WTC11 (cell line): ENCODE measurements at regions not wholly inside any gene's neighbourhood (a gene's known extent, or its start where the extent isn't known, plus 50 kb on each side); places are given as distances from the start of the nearest gene placed in this dataset.

Experiments
- ATAC-seq: fragments of 200-7000 bp; cut with Tn5 transposase; 2 replicates; pipeline ENCODE4 v1.10.0; 2021; ENCODE audit warnings: mild to moderate bottlenecking, moderate library complexity
- CTCF ChIA-PET: fragments of 300-600 bp; sonication (Branson Sonifier 250); formaldehyde crosslinking; loops from one replicate; lab custom pipeline; 2021; ENCODE audit warnings: antibody characterized with exemption; lab: Charles Lee
- POLR2A ChIA-PET: fragments of 350-600 bp; sonication (Branson Sonifier 250); formaldehyde crosslinking; loops from one replicate; lab custom pipeline; 2021; ENCODE audit warnings: antibody characterized with exemption; lab: Charles Lee
- DNase-seq: peaks from one replicate; pipeline ENCODE4 v3.0.0; 2021; ENCODE audit warnings: low spot score
- H3K27ac Mint-ChIP-seq: 2 replicates; pipeline ENCODE4 v1.8.0; 2021; ENCODE audit warnings: mixed read lengths
- H3K27me3 Mint-ChIP-seq: 2 replicates; pipeline ENCODE4 v1.8.0; 2021; ENCODE audit warnings: low read depth, mild to moderate bottlenecking, moderate library complexity, mixed read lengths
- H3K36me3 Mint-ChIP-seq: 2 replicates; pipeline ENCODE4 v1.8.0; 2021; ENCODE audit warnings: mixed read lengths
- H3K4me1 Mint-ChIP-seq: 2 replicates; pipeline ENCODE4 v1.8.0; 2022; ENCODE audit warnings: mixed read lengths
- H3K4me3 Mint-ChIP-seq: 2 replicates; pipeline ENCODE4 v1.8.0; 2021; ENCODE audit warnings: mild to moderate bottlenecking, moderate library complexity, mixed read lengths
- H3K9me3 Mint-ChIP-seq: 2 replicates; pipeline ENCODE4 v1.8.0; 2021; ENCODE audit warnings: mixed read lengths
- CDX4 ChIP-seq: fragments of 250-450 bp; sonication (Bioruptor Pico); IDR thresholded peaks from 2 replicates; pipeline ENCODE4 v1.9.0; 2021; ENCODE audit warnings: moderate library complexity, mild to moderate bottlenecking, inconsistent platforms, borderline replicate concordance
- CREM ChIP-seq: sonication (generic); formaldehyde crosslinking; IDR thresholded peaks from 2 replicates; pipeline ENCODE4 v1.8.1; 2022; ENCODE audit warnings: mild to moderate bottlenecking, missing genetic modification reagents, moderate library complexity
- E2F5 ChIP-seq: sonication (generic); formaldehyde crosslinking; IDR thresholded peaks from 2 replicates; pipeline ENCODE4 v1.8.1; 2022; ENCODE audit warnings: mild to moderate bottlenecking, moderate library complexity, missing genetic modification reagents
- ELF4 ChIP-seq: sonication (generic); formaldehyde crosslinking; IDR thresholded peaks from 2 replicates; pipeline ENCODE4 v1.8.1; 2022; ENCODE audit warnings: low read depth, mild to moderate bottlenecking, moderate library complexity, missing genetic modification reagents
- EMX1 ChIP-seq: fragments of 250-450 bp; sonication (Bioruptor Pico); IDR thresholded peaks from 2 replicates; pipeline ENCODE4 v1.8.0; 2021; ENCODE audit warnings: mild to moderate bottlenecking
- FOXP1 ChIP-seq: sonication (generic); formaldehyde crosslinking; IDR thresholded peaks from 2 replicates; pipeline ENCODE4 v1.8.0; 2022; ENCODE audit warnings: missing genetic modification reagents, mild to moderate bottlenecking, moderate library complexity, borderline replicate concordance
- GABPB1 ChIP-seq: sonication (generic); formaldehyde crosslinking; IDR thresholded peaks from 2 replicates; pipeline ENCODE4 v1.8.1; 2023; ENCODE audit warnings: mild to moderate bottlenecking, missing genetic modification reagents
- JUN ChIP-seq: sonication (generic); formaldehyde crosslinking; IDR thresholded peaks from 2 replicates; pipeline ENCODE4 v1.8.0; 2023; ENCODE audit warnings: mild to moderate bottlenecking, missing genetic modification reagents
- RELA ChIP-seq: sonication (generic); formaldehyde crosslinking; IDR thresholded peaks from 2 replicates; pipeline ENCODE4 v1.8.1; 2022; ENCODE audit warnings: missing genetic modification reagents, mild to moderate bottlenecking, borderline replicate concordance
- TCF7 ChIP-seq: sonication (generic); formaldehyde crosslinking; IDR thresholded peaks from 2 replicates; pipeline ENCODE4 v1.8.0; 2022; ENCODE audit warnings: mild to moderate bottlenecking, low read depth, missing genetic modification reagents, moderate library complexity
- ZNF219 ChIP-seq: sonication (generic); formaldehyde crosslinking; IDR thresholded peaks from 2 replicates; pipeline ENCODE4 v1.8.0; 2023; ENCODE audit warnings: missing genetic modification reagents, mild to moderate bottlenecking, borderline replicate concordance
- ZNF263 ChIP-seq: sonication (generic); formaldehyde crosslinking; IDR thresholded peaks from 2 replicates; pipeline ENCODE4 v1.8.1; 2022; ENCODE audit warnings: low read depth, mild to moderate bottlenecking, moderate library complexity, missing genetic modification reagents
- ZNF396 ChIP-seq: fragments of 250-450 bp; sonication (Bioruptor Pico); IDR thresholded peaks from 2 replicates; pipeline ENCODE4 v1.8.0; 2021; ENCODE audit warnings: mild to moderate bottlenecking, moderate library complexity, borderline replicate concordance
- ZNF512 ChIP-seq: sonication (generic); formaldehyde crosslinking; IDR thresholded peaks from 2 replicates; pipeline ENCODE4 v1.8.1; 2022; ENCODE audit warnings: missing genetic modification reagents, borderline replicate concordance
- TF ChIP-seq, protein P1 (sequence below): sonication (generic); formaldehyde crosslinking; IDR thresholded peaks from 2 replicates; pipeline ENCODE4 v1.8.0; 2022; ENCODE audit warnings: mild to moderate bottlenecking, missing genetic modification reagents
- TF ChIP-seq, protein P2 (sequence below): sonication (generic); formaldehyde crosslinking; IDR thresholded peaks from 2 replicates; pipeline ENCODE4 v1.8.0; 2023; ENCODE audit warnings: mild to moderate bottlenecking, missing genetic modification reagents
- TF ChIP-seq, protein P3 (sequence below): sonication (generic); formaldehyde crosslinking; IDR thresholded peaks from 2 replicates; pipeline ENCODE4 v1.8.1; 2022; ENCODE audit warnings: low read depth, mild to moderate bottlenecking, moderate library complexity, missing genetic modification reagents, borderline replicate concordance
- TF ChIP-seq, protein P4 (sequence below): sonication (generic); formaldehyde crosslinking; IDR thresholded peaks from 2 replicates; pipeline ENCODE4 v1.8.1; 2023; ENCODE audit warnings: mild to moderate bottlenecking, missing genetic modification reagents
- TF ChIP-seq, protein P5 (sequence below): sonication (generic); formaldehyde crosslinking; IDR thresholded peaks from 2 replicates; pipeline ENCODE4 v1.8.0; 2022; ENCODE audit warnings: mild to moderate bottlenecking, missing genetic modification reagents

- Mint-ChIP-seq H3K27ac (no peak overlapping the region), H3K4me3 (no peak overlapping the region), H3K36me3 (no peaks in the 10 kb centered on the region), H3K27me3 (peaks cover 4% of the 10 kb centered on the region), H3K4me1 (peaks cover 11% of the 10 kb centered on the region), H3K9me3 (no peaks in the 10 kb centered on the region)
- CTCF ChIA-PET: interaction anchor here (0.7 to 2.6 kb wide), 10 partner anchors 9 to 231 kb away, joined by 3 to 10 read pairs (median 3); no protein-coding TSS in a partner anchor
- POLR2A ChIA-PET: interaction anchor here (1.0 to 1.2 kb wide), 2 partner anchors 11 to 159 kb away, joined by 3 to 8 read pairs; no protein-coding TSS in a partner anchor
- DNase-seq (peak; percentile 72), ATAC-seq (peak; percentile 96)
- TF ChIP-seq ZNF263: no peak
- TF ChIP-seq, protein P1, sequence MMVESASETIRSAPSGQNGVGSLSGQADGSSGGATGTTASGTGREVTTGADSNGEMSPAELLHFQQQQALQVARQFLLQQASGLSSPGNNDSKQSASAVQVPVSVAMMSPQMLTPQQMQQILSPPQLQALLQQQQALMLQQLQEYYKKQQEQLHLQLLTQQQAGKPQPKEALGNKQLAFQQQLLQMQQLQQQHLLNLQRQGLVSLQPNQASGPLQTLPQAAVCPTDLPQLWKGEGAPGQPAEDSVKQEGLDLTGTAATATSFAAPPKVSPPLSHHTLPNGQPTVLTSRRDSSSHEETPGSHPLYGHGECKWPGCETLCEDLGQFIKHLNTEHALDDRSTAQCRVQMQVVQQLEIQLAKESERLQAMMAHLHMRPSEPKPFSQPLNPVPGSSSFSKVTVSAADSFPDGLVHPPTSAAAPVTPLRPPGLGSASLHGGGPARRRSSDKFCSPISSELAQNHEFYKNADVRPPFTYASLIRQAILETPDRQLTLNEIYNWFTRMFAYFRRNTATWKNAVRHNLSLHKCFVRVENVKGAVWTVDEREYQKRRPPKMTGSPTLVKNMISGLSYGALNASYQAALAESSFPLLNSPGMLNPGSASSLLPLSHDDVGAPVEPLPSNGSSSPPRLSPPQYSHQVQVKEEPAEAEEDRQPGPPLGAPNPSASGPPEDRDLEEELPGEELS: no peak
- no peak for TF ChIP-seq ZNF396 (CRISPR knock-in tag)
- no peak for TF ChIP-seq TCF7 (CRISPR knock-in tag)
- TF ChIP-seq, protein P2, sequence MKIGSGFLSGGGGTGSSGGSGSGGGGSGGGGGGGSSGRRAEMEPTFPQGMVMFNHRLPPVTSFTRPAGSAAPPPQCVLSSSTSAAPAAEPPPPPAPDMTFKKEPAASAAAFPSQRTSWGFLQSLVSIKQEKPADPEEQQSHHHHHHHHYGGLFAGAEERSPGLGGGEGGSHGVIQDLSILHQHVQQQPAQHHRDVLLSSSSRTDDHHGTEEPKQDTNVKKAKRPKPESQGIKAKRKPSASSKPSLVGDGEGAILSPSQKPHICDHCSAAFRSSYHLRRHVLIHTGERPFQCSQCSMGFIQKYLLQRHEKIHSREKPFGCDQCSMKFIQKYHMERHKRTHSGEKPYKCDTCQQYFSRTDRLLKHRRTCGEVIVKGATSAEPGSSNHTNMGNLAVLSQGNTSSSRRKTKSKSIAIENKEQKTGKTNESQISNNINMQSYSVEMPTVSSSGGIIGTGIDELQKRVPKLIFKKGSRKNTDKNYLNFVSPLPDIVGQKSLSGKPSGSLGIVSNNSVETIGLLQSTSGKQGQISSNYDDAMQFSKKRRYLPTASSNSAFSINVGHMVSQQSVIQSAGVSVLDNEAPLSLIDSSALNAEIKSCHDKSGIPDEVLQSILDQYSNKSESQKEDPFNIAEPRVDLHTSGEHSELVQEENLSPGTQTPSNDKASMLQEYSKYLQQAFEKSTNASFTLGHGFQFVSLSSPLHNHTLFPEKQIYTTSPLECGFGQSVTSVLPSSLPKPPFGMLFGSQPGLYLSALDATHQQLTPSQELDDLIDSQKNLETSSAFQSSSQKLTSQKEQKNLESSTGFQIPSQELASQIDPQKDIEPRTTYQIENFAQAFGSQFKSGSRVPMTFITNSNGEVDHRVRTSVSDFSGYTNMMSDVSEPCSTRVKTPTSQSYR (CRISPR knock-in tag): no peak
- TF ChIP-seq, protein P3, sequence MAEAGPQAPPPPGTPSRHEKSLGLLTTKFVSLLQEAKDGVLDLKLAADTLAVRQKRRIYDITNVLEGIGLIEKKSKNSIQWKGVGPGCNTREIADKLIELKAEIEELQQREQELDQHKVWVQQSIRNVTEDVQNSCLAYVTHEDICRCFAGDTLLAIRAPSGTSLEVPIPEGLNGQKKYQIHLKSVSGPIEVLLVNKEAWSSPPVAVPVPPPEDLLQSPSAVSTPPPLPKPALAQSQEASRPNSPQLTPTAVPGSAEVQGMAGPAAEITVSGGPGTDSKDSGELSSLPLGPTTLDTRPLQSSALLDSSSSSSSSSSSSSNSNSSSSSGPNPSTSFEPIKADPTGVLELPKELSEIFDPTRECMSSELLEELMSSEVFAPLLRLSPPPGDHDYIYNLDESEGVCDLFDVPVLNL: no peak
- TF ChIP-seq RELA (CRISPR knock-in tag): no peak
- TF ChIP-seq FOXP1 (CRISPR knock-in tag): no peak
- no peak for TF ChIP-seq ELF4 (CRISPR knock-in tag)
- TF ChIP-seq, protein P4, sequence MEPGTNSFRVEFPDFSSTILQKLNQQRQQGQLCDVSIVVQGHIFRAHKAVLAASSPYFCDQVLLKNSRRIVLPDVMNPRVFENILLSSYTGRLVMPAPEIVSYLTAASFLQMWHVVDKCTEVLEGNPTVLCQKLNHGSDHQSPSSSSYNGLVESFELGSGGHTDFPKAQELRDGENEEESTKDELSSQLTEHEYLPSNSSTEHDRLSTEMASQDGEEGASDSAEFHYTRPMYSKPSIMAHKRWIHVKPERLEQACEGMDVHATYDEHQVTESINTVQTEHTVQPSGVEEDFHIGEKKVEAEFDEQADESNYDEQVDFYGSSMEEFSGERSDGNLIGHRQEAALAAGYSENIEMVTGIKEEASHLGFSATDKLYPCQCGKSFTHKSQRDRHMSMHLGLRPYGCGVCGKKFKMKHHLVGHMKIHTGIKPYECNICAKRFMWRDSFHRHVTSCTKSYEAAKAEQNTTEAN: no peak
- no peak for TF ChIP-seq ZNF219
- no peak for TF ChIP-seq CDX4 (CRISPR knock-in tag)
- TF ChIP-seq ZNF512 (CRISPR knock-in tag): no peak
- TF ChIP-seq E2F5 (CRISPR knock-in tag): no peak
- TF ChIP-seq EMX1 (CRISPR knock-in tag): no peak
- TF ChIP-seq, protein P5, sequence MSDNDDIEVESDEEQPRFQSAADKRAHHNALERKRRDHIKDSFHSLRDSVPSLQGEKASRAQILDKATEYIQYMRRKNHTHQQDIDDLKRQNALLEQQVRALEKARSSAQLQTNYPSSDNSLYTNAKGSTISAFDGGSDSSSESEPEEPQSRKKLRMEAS (CRISPR knock-in tag): no peak
- TF ChIP-seq GABPB1 (CRISPR knock-in tag): no peak
- no peak for TF ChIP-seq JUN (CRISPR knock-in tag)
- TF ChIP-seq CREM (CRISPR knock-in tag): no peak
These were observed 161.2 kb downstream of the EFNB1 start for GRCh38 chrX:68989865-68990606.
